ENCODE measurements at regions not wholly inside any gene's neighbourhood (a gene's known extent, or its start where the extent isn't known, plus 50 kb on each side); places are given as distances from the start of the nearest gene placed in this dataset.

- Histone ChIP-seq H3K79me2 (ENCODE audit: insufficient read depth, low read length) (no peaks in the 10 kb centered on the region), H3K9ac (ENCODE audit: low read depth, low read length) (no peak overlapping the region), H3K4me2 (ENCODE audit: insufficient read depth, low read length) (no peak overlapping the region), H2AFZ (ENCODE audit: low read depth, low read length) (no peak overlapping the region), H3K27me3 (ENCODE audit: insufficient read depth, low read length, poor library complexity) (no peaks in the 10 kb centered on the region), H3K9me3 (ENCODE audit: insufficient read depth, low read length, severe bottlenecking) (no peaks in the 10 kb centered on the region), H3K36me3 (ENCODE audit: insufficient read depth, low read length) (no peaks in the 10 kb centered on the region), H4K20me1 (ENCODE audit: insufficient read depth, low read length) (no peaks in the 10 kb centered on the region), H3K4me3 (ENCODE audit: low read depth in 1 of 2, low read length in 2 of 2) (no peak overlapping the region), H3K27ac (ENCODE audit: low read length) (no peak overlapping the region), H3K4me1 (ENCODE audit: insufficient read depth, low read length) (no peaks in the 10 kb centered on the region)
- DNase-seq = no peak
- TF ChIP-seq CTCF (IDR thresholded peaks at IDR 0.05; ENCODE audit: borderline replicate concordance, extremely low read depth, low read length, poor library complexity, severe bottlenecking) (no peak), EZH2 (IDR thresholded peaks at IDR 0.05; ENCODE audit: borderline replicate concordance, low read depth, low read length, severe bottlenecking) (no peak)
- no peak for ATAC-seq (ENCODE audit: insufficient read depth, low read depth)
Measured at GRCh38 chr6:170201361-170201760, 89.5 kb downstream of the DLL1 start.

GRCh38 chr6:170200458-170200891, 90.4 kb downstream of the DLL1 start:
- Histone ChIP-seq H3K79me2 (ENCODE audit: insufficient read depth, low read length) (no peaks in the 10 kb centered on the region), H3K27me3 (ENCODE audit: insufficient read depth, low read length, poor library complexity) (no peaks in the 10 kb centered on the region), H4K20me1 (ENCODE audit: insufficient read depth, low read length) (no peaks in the 10 kb centered on the region), H3K4me2 (ENCODE audit: insufficient read depth, low read length) (no peak overlapping the region), H3K9ac (ENCODE audit: low read depth, low read length) (no peak overlapping the region), H3K9me3 (ENCODE audit: insufficient read depth, low read length, severe bottlenecking) (peaks cover under 1% of the 10 kb centered on the region), H3K36me3 (ENCODE audit: insufficient read depth, low read length) (no peaks in the 10 kb centered on the region), H3K4me3 (ENCODE audit: low read depth in 1 of 2, low read length in 2 of 2) (no peak overlapping the region), H2AFZ (ENCODE audit: low read depth, low read length) (no peak overlapping the region), H3K27ac (ENCODE audit: low read length) (no peak overlapping the region), H3K4me1 (ENCODE audit: insufficient read depth, low read length) (no peaks in the 10 kb centered on the region)
- DNase-seq (no peak), ATAC-seq (ENCODE audit: insufficient read depth, low read depth) (no peak)
- TF ChIP-seq CTCF (IDR thresholded peaks at IDR 0.05; ENCODE audit: borderline replicate concordance, extremely low read depth, low read length, poor library complexity, severe bottlenecking) (no peak), EZH2 (IDR thresholded peaks at IDR 0.05; ENCODE audit: borderline replicate concordance, low read depth, low read length, severe bottlenecking) (no peak)

GRCh38 chr6:170199716-170200115, 91.2 kb downstream of the DLL1 start:
- no peak overlapping the region for H3K9ac ChIP-seq (ENCODE audit: low read depth, low read length)
- H3K36me3 ChIP-seq (ENCODE audit: insufficient read depth, low read length) = no peaks in the 10 kb centered on the region
- no peaks in the 10 kb centered on the region for H3K4me1 ChIP-seq (ENCODE audit: insufficient read depth, low read length)
- no peaks in the 10 kb centered on the region for H3K79me2 ChIP-seq (ENCODE audit: insufficient read depth, low read length)
- ATAC-seq (ENCODE audit: insufficient read depth, low read depth) = no peak
- no peak overlapping the region for H3K4me3 ChIP-seq (ENCODE audit: low read depth in 1 of 2, low read length in 2 of 2)
- no peaks in the 10 kb centered on the region for H3K27me3 ChIP-seq (ENCODE audit: insufficient read depth, low read length, poor library complexity)
- peaks cover 2% of the 10 kb centered on the region for H3K9me3 ChIP-seq (ENCODE audit: insufficient read depth, low read length, severe bottlenecking)
- TF ChIP-seq EZH2 (IDR thresholded peaks at IDR 0.05; ENCODE audit: borderline replicate concordance, low read depth, low read length, severe bottlenecking) = no peak
- TF ChIP-seq CTCF (IDR thresholded peaks at IDR 0.05; ENCODE audit: borderline replicate concordance, extremely low read depth, low read length, poor library complexity, severe bottlenecking) = no peak
- no peak overlapping the region for H2AFZ ChIP-seq (ENCODE audit: low read depth, low read length)
- no peak overlapping the region for H3K4me2 ChIP-seq (ENCODE audit: insufficient read depth, low read length)
- H3K27ac ChIP-seq (ENCODE audit: low read length) = no peak overlapping the region
- DNase-seq = no peak
- H4K20me1 ChIP-seq (ENCODE audit: insufficient read depth, low read length) = no peaks in the 10 kb centered on the region

GRCh38 chr6:170198298-170198697, 92.6 kb downstream of the DLL1 start:
- no peak overlapping the region for H3K4me2 ChIP-seq (ENCODE audit: insufficient read depth, low read length)
- no peaks in the 10 kb centered on the region for H3K79me2 ChIP-seq (ENCODE audit: insufficient read depth, low read length)
- no peak overlapping the region for H3K9ac ChIP-seq (ENCODE audit: low read depth, low read length)
- H3K4me3 ChIP-seq (ENCODE audit: low read depth in 1 of 2, low read length in 2 of 2) = no peak overlapping the region
- ATAC-seq (ENCODE audit: insufficient read depth, low read depth) = no peak
- no peak for DNase-seq
- H4K20me1 ChIP-seq (ENCODE audit: insufficient read depth, low read length) = no peaks in the 10 kb centered on the region
- peaks cover 2% of the 10 kb centered on the region for H3K9me3 ChIP-seq (ENCODE audit: insufficient read depth, low read length, severe bottlenecking)
- no peaks in the 10 kb centered on the region for H3K27me3 ChIP-seq (ENCODE audit: insufficient read depth, low read length, poor library complexity)
- no peak overlapping the region for H2AFZ ChIP-seq (ENCODE audit: low read depth, low read length)
- no peaks in the 10 kb centered on the region for H3K4me1 ChIP-seq (ENCODE audit: insufficient read depth, low read length)
- TF ChIP-seq EZH2 (IDR thresholded peaks at IDR 0.05; ENCODE audit: borderline replicate concordance, low read depth, low read length, severe bottlenecking) = no peak
- no peak for TF ChIP-seq CTCF (IDR thresholded peaks at IDR 0.05; ENCODE audit: borderline replicate concordance, extremely low read depth, low read length, poor library complexity, severe bottlenecking)
- no peaks in the 10 kb centered on the region for H3K36me3 ChIP-seq (ENCODE audit: insufficient read depth, low read length)
- H3K27ac ChIP-seq (ENCODE audit: low read length) = no peak overlapping the region

Data from DND-41 (cell line).